Panc1 (cell line): ENCODE measurements at regions not wholly inside any gene's neighbourhood (a gene's known extent, or its start where the extent isn't known, plus 50 kb on each side); places are given as distances from the start of the nearest gene placed in this dataset.

ENCODE experiments used
- ATAC-seq: fragments of 200-7000 bp; cut with Tn5 transposase; 2 replicates; pipeline ENCODE4 v1.9.1; 2020; ENCODE audit warnings: mild to moderate bottlenecking, moderate library complexity
- BruUV-seq: library from RNA; stranded (reverse); fragments of 400-500 nt; replicated peaks from 2 replicates; lab custom pipeline; 2021; lab: Mats Ljungman, UMichigan
- CTCF ChIA-PET: fragments of 300-600 bp; sonication (Branson Sonifier 250); formaldehyde crosslinking; loops from one replicate; lab custom pipeline; 2022; ENCODE audit warnings: antibody characterized with exemption; lab: Charles Lee
- POLR2A ChIA-PET: fragments of 300-600 bp; sonication (Branson Sonifier 250); formaldehyde crosslinking; loops from one replicate; lab custom pipeline; 2022; ENCODE audit warnings: antibody characterized with exemption; lab: Charles Lee
- DNase-seq: peaks from one replicate; pipeline ENCODE4 v3.0.0-alpha.2; 2010; ENCODE audit warnings: low read depth, low spot score
- H3K27ac ChIP-seq: 2 replicates; pipeline ENCODE4 v1.5.1; 2011; ENCODE audit warnings: mild to moderate bottlenecking, low read length, inconsistent platforms
- H3K27me3 ChIP-seq: fragments of 200-500 bp; sonication (Bioruptor generic); 2 replicates; pipeline ENCODE4 v1.6.0; 2014; ENCODE audit warnings: low read length, inconsistent platforms; ENCODE audit not compliant: control insufficient read depth, insufficient read depth
- H3K36me3 ChIP-seq: fragments of 200-500 bp; sonication (Bioruptor generic); 2 replicates; pipeline ENCODE4 v1.5.1; 2014; ENCODE audit warnings: inconsistent platforms, mild to moderate bottlenecking, low read length, moderate library complexity; ENCODE audit not compliant: control insufficient read depth, insufficient read depth
- H3K4me1 ChIP-seq: 2 replicates; pipeline ENCODE4 v1.5.1; 2011; ENCODE audit warnings: inconsistent platforms, mild to moderate bottlenecking, low read length, moderate library complexity; ENCODE audit not compliant: control insufficient read depth, insufficient read depth
- H3K4me3 ChIP-seq, 2 experiments: 2 replicates each; pipeline ENCODE4 v1.5.1; 2011 to 2012; ENCODE audit warnings: low read depth in 2 of 2, low read length in 2 of 2, mild to moderate bottlenecking in 2 of 2, inconsistent platforms in 1 of 2, moderate library complexity in 1 of 2
- H3K9me3 ChIP-seq: fragments of 200-500 bp; sonication (Bioruptor generic); 2 replicates; pipeline ENCODE4 v1.5.1; 2014; ENCODE audit warnings: low read depth, mild to moderate bottlenecking, inconsistent platforms, low read length, moderate library complexity; ENCODE audit not compliant: control insufficient read depth, insufficient read depth
- CTCF ChIP-seq: fragments of 450-650 bp; IDR thresholded peaks from 2 replicates; pipeline ENCODE4 v1.5.1; 2017; ENCODE audit warnings: mild to moderate bottlenecking
- POLR2AphosphoS5 ChIP-seq: IDR thresholded peaks from 2 replicates; pipeline ENCODE4 v1.6.1; 2012; ENCODE audit warnings: mild to moderate bottlenecking, low read depth, low read length, moderate library complexity
- SIN3A ChIP-seq: IDR thresholded peaks from 2 replicates; pipeline ENCODE4 v1.6.1; 2012; ENCODE audit warnings: low read depth, mild to moderate bottlenecking, low read length, moderate library complexity, borderline replicate concordance; ENCODE audit not compliant: insufficient read depth
- TCF7L2 ChIP-seq: IDR thresholded peaks from 2 replicates; pipeline ENCODE4 v1.6.1; 2011; ENCODE audit warnings: mild to moderate bottlenecking, low read depth, low read length, inconsistent platforms
- in situ Hi-C: cut with HindIII; loops from 2 replicates; pipeline ENCODE4 v1.10.0; 2016; ENCODE audit warnings: low sequenced_read_pairs, low pct_unique_long_range_greater_than_20kb
- intact Hi-C: fragments of 100-400 bp; cut with micrococcal nuclease; formaldehyde crosslinking; loops from one replicate; pipeline ENCODE4 v1.10.0; 2022; ENCODE audit not compliant: unreplicated experiment
- TF ChIP-seq, protein P1 (sequence below), 2 experiments: IDR thresholded peaks; 2 replicates each; pipeline ENCODE4 v1.6.1; 2011 to 2012; ENCODE audit warnings: low read depth in 2 of 2, control low read depth in 1 of 2, low read length in 1 of 2, mild to moderate bottlenecking in 1 of 2, moderate library complexity in 1 of 2; ENCODE audit not compliant: insufficient read depth in 1 of 2

- DNase-seq (no peak), ATAC-seq (no peak)
- Histone ChIP-seq H3K9me3 (no peaks in the 10 kb centered on the region), H3K36me3 (no peaks in the 10 kb centered on the region), H3K27me3 (no peaks in the 10 kb centered on the region), H3K27ac (no peak overlapping the region), H3K4me3 (no peak overlapping the region), H3K4me1 (no peaks in the 10 kb centered on the region)
- intact Hi-C loops (no loop called here), in situ Hi-C loops (no loop called here)
- no TSS peak for BruUV-seq
- ChIA-PET CTCF (no interaction called here), POLR2A (no interaction called here)
- TF ChIP-seq CTCF (no peak), SIN3A (no peak), POLR2AphosphoS5 (no peak), TCF7L2 (no peak)
- TF ChIP-seq, protein P1, sequence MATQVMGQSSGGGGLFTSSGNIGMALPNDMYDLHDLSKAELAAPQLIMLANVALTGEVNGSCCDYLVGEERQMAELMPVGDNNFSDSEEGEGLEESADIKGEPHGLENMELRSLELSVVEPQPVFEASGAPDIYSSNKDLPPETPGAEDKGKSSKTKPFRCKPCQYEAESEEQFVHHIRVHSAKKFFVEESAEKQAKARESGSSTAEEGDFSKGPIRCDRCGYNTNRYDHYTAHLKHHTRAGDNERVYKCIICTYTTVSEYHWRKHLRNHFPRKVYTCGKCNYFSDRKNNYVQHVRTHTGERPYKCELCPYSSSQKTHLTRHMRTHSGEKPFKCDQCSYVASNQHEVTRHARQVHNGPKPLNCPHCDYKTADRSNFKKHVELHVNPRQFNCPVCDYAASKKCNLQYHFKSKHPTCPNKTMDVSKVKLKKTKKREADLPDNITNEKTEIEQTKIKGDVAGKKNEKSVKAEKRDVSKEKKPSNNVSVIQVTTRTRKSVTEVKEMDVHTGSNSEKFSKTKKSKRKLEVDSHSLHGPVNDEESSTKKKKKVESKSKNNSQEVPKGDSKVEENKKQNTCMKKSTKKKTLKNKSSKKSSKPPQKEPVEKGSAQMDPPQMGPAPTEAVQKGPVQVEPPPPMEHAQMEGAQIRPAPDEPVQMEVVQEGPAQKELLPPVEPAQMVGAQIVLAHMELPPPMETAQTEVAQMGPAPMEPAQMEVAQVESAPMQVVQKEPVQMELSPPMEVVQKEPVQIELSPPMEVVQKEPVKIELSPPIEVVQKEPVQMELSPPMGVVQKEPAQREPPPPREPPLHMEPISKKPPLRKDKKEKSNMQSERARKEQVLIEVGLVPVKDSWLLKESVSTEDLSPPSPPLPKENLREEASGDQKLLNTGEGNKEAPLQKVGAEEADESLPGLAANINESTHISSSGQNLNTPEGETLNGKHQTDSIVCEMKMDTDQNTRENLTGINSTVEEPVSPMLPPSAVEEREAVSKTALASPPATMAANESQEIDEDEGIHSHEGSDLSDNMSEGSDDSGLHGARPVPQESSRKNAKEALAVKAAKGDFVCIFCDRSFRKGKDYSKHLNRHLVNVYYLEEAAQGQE (IDR thresholded peaks at IDR 0.05; ENCODE audit: insufficient read depth in 1 of 2, low read depth in 2 of 2, low read length in 1 of 2): no peak
Measured at GRCh38 chr4:10347815-10348214, 109.4 kb downstream of the ZNF518B start.

GRCh38 chr4:10347281-10347795 is 109.9 kb downstream of the ZNF518B start:
- Histone ChIP-seq H3K9me3 (no peaks in the 10 kb centered on the region), H3K27ac (no peak overlapping the region), H3K4me3 (no peak overlapping the region), H3K36me3 (no peaks in the 10 kb centered on the region), H3K4me1 (no peaks in the 10 kb centered on the region), H3K27me3 (no peaks in the 10 kb centered on the region)
- ATAC-seq: no peak
- no TSS peak for BruUV-seq
- CTCF ChIA-PET: no interaction called here
- intact Hi-C loops (no loop called here), in situ Hi-C loops (no loop called here)
- POLR2A ChIA-PET: no interaction called here
- no peak for DNase-seq
- no peak for TF ChIP-seq SIN3A
- TF ChIP-seq, protein P1 (IDR thresholded peaks at IDR 0.05; ENCODE audit: insufficient read depth in 1 of 2, low read depth in 2 of 2, low read length in 1 of 2): no peak
- TF ChIP-seq TCF7L2: no peak
- TF ChIP-seq CTCF: no peak
- no peak for TF ChIP-seq POLR2AphosphoS5
